ENCODE measurements at regions not wholly inside any gene's neighbourhood (a gene's known extent, or its start where the extent isn't known, plus 50 kb on each side); places are given as distances from the start of the nearest gene placed in this dataset.
"Not testable (repeated sequence)": the region's sequence is repeated elsewhere in the genome, so short reads cannot be mapped to it uniquely, and the experiment has no call there.

DNA sequence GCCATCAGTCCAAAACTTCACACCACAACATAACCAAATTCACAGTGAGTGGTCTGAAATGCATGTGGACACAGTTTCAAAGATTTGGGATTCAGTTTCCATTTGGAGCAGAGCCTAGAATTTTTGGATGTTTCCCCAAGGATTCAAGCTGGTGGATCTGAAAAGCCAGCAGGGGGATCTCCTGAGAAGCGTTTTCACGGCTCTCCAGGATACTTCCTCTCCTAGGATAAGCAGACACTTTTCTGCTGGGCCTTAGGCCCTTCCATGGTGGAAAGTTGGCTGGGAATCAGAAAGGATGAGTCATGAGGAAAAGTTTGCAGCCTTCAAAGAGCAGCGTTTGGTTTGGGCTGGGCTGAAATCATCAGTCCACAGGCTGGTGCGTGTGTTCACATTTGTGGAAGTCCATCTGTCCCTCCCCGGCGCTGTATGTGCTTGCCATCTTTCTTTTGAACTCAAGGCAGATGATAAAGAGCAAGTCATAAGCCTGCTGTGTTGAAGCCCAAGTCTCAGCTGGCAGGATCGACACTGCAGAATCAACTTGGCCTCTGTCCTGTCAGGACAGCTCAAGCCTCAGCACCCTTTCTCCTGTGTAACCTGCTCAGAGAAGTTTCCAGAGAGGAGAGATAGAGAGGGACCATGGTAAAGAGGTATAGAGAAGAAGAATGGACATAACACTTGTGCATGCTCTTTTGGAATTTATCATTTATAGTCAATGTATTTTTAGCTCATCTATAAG lies 152.6 kb upstream of the MSX2 start:
- DNase-seq (ENCODE audit: low read depth in 2 of 3, low spot score in 2 of 3): no peak

GRCh38 chr5:174572591-174572990 lies 151.8 kb upstream of the MSX2 start:
- DNase-seq (ENCODE audit: low read depth in 2 of 3, low spot score in 2 of 3): no peak

DNA sequence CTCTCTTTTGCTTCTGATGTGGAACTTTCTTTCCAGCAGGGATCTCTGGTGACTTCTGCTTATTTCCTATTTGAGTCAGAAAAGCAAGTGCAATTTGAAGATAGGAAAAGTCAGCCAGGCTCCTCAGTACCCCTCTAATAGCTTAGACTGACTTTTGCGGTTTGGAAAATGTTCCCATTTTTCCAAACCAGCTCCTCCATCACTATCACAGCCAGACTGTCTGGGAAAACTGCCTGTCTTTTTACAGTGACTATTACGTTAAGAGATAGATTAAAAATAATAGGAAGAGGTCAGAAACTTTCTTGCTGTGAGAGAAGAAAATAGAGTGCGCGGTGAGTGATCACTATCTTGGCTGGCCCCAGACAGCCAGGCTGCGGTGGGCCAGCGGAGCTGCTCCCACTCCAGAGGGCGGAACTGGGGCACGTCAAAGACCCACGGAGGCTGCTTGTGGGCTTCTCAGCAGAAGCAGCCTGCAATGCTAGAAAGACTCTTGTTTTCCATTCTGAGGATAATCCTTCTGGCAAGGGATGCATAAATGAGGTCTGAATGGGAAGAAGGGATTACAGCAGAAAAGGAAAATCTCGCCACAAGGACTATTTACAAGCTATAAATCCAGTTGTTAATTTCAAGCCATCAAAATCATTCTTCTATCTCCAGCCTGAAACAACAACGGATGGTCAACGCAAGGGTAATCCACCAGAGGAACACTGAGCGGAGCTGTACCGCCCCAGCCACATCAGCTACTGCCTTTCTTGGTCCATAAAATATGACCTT lies 151.0 kb upstream of the MSX2 start:
- no peak for DNase-seq (ENCODE audit: low read depth in 2 of 3, low spot score in 2 of 3)

DNA sequence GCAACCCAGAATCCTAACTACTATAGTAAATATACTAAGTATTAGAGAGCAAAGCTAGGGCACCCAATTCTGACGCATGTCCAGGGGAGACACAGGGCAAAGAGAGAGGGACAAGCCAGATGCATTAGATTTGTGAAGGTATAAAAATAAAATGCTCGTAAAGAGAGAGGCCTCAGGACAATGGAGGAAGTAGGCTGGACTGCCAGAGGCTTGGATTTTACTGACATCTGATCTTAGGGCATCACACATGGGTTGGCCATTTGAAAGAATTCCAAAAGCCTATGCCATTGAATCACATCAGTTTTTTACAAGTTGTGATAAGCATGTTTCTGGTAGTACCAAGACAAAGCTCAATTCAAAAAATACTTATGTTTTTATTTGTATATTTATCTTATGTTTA lies 149.3 kb upstream of the MSX2 start:
- no peak for DNase-seq (ENCODE audit: low read depth in 2 of 3, low spot score in 2 of 3)

GRCh38 chr5:174576042-174576441 lies 148.3 kb upstream of the MSX2 start:
- DNase-seq (ENCODE audit: low read depth in 2 of 3, low spot score in 2 of 3): no peak

GRCh38 chr5:174581479-174581878 lies 142.9 kb upstream of the MSX2 start:
- no peak for DNase-seq (ENCODE audit: low read depth in 2 of 3, low spot score in 2 of 3)

- no peak for DNase-seq (ENCODE audit: low read depth in 2 of 3, low spot score in 2 of 3)
Observed at GRCh38 chr5:174581894-174582293, 142.5 kb upstream of the MSX2 start.

GRCh38 chr5:174583071-174583470 lies 141.3 kb upstream of the MSX2 start:
- no peak for DNase-seq (ENCODE audit: low read depth in 2 of 3, low spot score in 2 of 3)

DNA sequence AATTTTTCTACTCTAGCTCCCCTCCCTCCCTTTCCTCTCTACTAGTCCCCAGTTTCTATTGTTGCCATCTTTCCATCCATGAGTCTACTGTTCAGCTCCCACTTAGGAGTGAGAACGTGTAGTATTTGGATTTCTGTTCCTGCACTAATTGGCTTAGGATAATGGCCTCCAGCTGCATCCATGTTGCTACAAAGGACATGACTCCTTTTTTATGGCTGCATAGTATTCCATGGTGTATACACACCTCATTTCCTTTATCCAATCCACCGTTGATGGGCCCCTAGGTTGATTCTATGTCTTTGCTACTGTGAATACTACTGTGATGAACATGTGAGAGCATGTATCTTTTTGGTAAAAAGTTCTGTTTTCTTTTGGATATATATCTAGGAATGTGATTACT lies 138.9 kb upstream of the MSX2 start:
- no peak for DNase-seq (ENCODE audit: low read depth in 2 of 3, low spot score in 2 of 3)

DNA sequence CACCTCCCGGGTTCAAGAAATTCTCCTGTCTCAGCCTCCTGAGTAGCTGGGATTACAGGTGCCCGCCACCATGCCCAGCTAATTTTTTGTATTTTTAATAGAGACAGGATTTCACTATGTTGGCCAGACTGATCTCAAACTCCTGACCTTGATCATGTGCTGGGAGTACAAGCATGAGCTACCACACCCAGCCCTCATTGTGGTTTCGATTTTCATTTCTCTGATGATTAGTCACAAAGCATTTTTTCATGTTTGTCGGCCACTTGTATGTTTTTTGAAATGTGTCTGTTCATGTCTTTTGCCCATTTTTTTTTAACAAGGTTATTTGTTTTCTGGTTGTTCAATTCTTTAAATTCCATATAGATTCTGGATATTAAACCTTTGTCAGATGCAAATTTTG lies 138.2 kb upstream of the MSX2 start:
- DNase-seq (ENCODE audit: low read depth in 2 of 3, low spot score in 2 of 3): not testable (repeated sequence)

DNA sequence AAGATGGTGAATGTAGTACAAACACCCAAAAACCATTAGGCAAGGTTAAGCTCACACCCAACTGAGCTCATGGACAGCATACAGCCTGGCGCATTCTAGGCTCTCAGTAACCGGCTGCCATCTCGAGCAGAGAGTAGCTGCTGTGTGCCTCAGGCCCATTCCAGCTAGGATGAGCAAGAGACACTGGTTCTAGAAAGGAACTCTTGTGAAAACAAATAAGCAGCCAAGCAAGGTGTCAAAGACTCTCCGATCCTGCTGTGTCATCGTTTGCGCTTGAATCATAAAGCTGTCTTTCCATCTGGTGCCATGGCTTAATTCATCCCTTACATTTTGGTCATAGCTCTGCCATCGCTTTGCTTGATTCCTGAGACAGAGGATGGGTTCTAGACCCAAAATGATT lies 135.4 kb upstream of the MSX2 start:
- no peak for DNase-seq (ENCODE audit: low read depth in 2 of 3, low spot score in 2 of 3)

GRCh38 chr5:174589599-174589998 lies 134.8 kb upstream of the MSX2 start:
- DNase-seq (ENCODE audit: low read depth in 2 of 3, low spot score in 2 of 3): no peak

- DNase-seq (ENCODE audit: low read depth in 2 of 3, low spot score in 2 of 3): no peak
Observed at GRCh38 chr5:174590820-174591219, 133.6 kb upstream of the MSX2 start.

GRCh38 chr5:174596429-174596828 lies 128.0 kb upstream of the MSX2 start:
- no peak for DNase-seq (ENCODE audit: low read depth in 2 of 3, low spot score in 2 of 3)

DNA sequence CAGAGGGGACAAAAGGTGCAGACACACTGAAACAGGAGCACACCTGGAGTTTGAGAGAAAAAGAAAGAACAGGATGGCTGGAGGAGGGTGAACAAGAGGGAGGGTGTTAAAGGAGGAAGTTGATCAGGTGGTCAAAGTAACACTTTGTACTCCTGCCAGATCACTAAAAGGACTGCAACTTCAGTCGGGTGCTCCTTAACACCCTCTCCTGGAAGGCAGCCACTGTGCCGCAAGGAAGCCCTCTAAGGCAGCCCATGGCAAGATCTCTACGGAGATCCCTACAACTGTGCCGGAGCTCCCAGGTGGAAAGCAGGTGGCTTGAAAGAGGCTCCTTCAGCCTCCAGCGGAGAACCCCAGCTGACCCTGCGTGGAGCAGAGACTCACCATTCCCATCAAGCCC lies 124.4 kb upstream of the MSX2 start:
- no peak for DNase-seq (ENCODE audit: low read depth in 2 of 3, low spot score in 2 of 3)

DNA sequence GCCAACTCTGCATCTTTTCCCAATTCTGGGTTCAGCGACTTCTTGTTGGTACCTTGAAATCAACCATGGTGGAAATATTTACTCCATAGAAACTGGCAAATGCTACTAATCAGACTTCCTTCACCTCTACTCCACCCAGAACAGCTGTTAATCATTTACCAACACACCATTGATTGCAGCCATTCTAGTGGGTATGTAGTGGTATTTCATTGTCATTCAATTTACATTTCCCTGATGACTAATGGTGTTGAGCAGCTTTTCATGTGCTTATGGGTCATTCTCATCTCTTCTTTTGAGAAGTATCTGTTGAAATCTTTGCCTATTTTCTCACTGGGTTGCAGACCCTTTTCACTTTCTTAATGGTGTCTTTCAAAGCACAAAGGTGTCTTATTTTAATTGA lies 122.4 kb upstream of the MSX2 start:
- no peak for DNase-seq (ENCODE audit: low read depth in 2 of 3, low spot score in 2 of 3)

- no peak for DNase-seq (ENCODE audit: low read depth in 2 of 3, low spot score in 2 of 3)
Observed at GRCh38 chr5:174606153-174606552, 118.2 kb upstream of the MSX2 start.

GRCh38 chr5:174606646-174607045 lies 117.7 kb upstream of the MSX2 start:
- no peak for DNase-seq (ENCODE audit: low read depth in 2 of 3, low spot score in 2 of 3)

GRCh38 chr5:174607205-174607604 lies 117.2 kb upstream of the MSX2 start:
- DNase-seq (ENCODE audit: low read depth in 2 of 3, low spot score in 2 of 3): no peak

GRCh38 chr5:174607916-174608315 lies 116.5 kb upstream of the MSX2 start:
- DNase-seq (ENCODE audit: low read depth in 2 of 3, low spot score in 2 of 3): no peak

- no peak for DNase-seq (ENCODE audit: low read depth in 2 of 3, low spot score in 2 of 3)
Observed at GRCh38 chr5:174608631-174609097, 115.7 kb upstream of the MSX2 start.

- DNase-seq (ENCODE audit: low read depth in 2 of 3, low spot score in 2 of 3): no peak
Observed at GRCh38 chr5:174609116-174609515, 115.3 kb upstream of the MSX2 start.

GRCh38 chr5:174610968-174611367 lies 113.4 kb upstream of the MSX2 start:
- DNase-seq (ENCODE audit: low read depth in 2 of 3, low spot score in 2 of 3): no peak

All from activated CD8-positive, alpha-beta memory T cell treated with anti-CD3 and anti-CD28 coated beads for 48 hours (primary cell).